ENCODE measurements at regions not wholly inside any gene's neighbourhood (a gene's known extent, or its start where the extent isn't known, plus 50 kb on each side); places are given as distances from the start of the nearest gene placed in this dataset.

- no peak for DNase-seq
Observed at GRCh38 chr11:33615751-33616150, 84.9 kb downstream of the C11orf91 start.

GRCh38 chr11:33613404-33613803 is 87.2 kb downstream of the C11orf91 start:
- no peak for DNase-seq

- no peak for DNase-seq
Observed at GRCh38 chr11:33610903-33611302, 89.7 kb downstream of the C11orf91 start.

DNA sequence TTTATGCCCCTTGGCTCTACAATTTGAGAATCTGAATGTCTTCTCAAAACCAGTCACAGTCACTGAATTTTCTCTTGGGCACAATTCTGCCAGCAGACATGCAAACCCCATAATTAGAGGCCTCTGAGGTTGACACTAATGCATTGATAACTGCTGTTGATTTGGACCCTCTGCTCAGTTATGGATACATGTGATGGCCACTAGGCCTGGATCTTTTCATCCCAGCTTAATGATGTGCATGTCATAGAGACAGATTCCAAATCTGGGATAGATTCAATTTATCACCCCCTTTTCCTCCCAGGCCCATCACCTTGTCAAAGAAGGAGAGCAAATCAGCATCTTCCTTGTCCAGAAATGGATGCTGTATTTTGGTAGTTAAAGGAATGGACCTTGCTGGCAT is 92.2 kb downstream of the C11orf91 start:
- DNase-seq, result no peak

DNA sequence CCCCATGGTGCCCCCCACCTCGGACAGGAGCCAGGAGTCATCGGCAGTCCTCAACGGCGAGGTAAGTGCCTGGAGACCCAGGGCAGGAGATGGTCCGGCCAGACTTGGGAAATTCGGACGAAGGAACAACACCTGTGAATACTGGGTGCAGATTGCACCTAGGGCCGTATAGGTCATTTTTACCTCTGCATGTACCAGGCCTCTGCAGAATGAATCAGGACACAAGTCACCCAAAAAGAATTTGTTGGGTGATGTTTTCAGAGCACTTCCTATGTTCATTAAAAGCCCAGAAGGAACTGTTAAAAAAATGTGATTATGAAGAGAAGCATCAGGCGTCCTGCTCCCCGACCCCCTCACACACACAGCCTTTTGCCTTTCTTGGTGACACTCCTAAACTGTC is 93.9 kb downstream of the C11orf91 start:
- no peak for DNase-seq

DNA sequence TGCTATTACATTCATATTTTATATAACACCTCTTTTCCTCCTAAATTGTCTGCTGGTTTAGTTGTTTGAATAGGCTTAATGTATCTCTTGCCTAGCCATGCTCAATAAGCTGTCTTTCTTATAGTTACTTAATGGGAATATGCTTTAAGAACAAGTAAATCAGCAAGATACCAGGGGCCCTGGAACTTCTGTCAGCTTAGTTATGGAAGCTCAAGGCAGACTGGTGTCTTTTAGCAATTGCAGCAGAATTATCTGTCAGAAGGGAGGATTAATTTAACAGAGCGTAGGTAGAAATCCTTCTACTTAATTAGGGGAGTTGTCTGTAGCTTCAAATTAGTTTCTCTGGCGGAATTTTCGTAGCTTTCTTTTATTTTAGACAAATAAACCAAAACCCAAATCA is 94.9 kb downstream of the C11orf91 start:
- DNase-seq, result no peak

- no peak for DNase-seq
Observed at GRCh38 chr11:33598426-33599069, 102.1 kb downstream of the C11orf91 start.

- DNase-seq, result no peak
Observed at GRCh38 chr11:33594188-33594587, 106.4 kb downstream of the C11orf91 start.

DNA sequence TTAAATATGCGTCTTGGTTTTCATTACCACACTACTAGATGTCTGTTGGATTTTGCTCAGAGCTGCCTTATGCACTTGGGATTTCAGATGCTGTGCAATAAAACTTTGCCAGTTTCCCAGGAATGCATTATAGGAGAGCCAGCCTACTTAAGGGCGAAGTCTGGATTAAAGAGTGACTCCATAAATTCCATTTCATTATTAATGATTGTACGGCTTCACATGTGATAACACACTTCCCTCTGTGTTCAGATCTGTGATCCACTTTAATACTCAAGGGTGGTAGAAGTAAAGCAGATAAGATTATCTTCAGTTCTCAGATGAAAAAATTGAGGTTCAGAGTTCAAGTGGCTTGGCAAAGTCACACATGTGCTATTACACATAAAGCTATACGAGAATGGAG is 110.2 kb downstream of the C11orf91 start:
- DNase-seq, result no peak

DNA sequence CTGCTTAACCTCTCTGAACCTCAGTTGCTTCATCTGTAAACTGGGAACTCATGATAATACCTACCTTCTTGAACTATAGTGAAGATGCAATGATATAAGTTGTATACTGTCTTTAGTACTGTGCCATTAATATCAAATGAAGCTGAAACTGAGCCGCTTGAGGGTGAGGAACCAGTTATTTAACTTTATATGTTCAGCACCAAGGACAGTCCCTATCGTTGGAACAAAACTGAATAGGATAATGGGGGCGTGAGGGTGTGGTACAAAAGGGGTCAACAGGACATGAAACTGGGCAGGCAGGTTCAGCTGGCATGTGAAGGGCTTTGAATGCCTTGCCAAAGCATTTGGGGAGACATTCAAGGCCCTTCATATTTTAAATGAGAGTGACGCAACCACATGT is 112.6 kb downstream of the C11orf91 start:
- no peak for DNase-seq

DNA sequence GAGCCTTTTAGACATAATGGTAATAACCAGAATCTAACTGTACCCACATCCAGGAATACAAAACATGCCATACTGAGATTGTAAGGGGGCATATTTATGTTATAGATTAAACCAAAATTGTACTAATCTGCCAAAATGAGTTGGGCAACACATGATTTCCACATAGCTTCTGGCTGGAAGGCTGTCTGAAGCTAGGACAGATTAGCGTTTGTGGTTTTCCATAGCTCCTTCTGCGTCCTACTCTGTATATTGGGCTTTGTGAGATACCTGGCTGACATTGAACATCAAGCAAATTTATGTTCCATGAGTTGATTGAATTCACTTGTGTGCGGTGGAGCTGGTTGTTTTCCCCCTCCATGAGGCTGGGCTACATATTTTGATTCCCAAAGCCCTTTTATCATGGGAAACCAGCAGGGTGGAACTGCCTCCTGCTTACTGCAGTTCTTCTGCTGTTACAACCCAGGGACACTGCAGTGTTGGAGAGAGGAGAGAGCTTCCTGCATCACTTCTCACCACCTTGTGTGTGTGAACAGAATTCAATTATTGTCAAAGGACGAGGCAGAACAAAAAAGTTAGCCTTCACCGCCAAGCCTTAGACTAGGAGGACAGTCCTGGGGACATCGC is 114.9 kb downstream of the C11orf91 start:
- no peak for DNase-seq

- DNase-seq, result no peak
Observed at GRCh38 chr11:33582636-33583325, 117.8 kb downstream of the C11orf91 start.

- DNase-seq, result no peak
Observed at GRCh38 chr11:33579101-33579500, 121.5 kb downstream of the C11orf91 start.

- DNase-seq, result no peak
Observed at GRCh38 chr11:33577204-33577603, 123.4 kb downstream of the C11orf91 start.

GRCh38 chr11:33575311-33575710 is 125.3 kb downstream of the C11orf91 start:
- no peak for DNase-seq

DNA sequence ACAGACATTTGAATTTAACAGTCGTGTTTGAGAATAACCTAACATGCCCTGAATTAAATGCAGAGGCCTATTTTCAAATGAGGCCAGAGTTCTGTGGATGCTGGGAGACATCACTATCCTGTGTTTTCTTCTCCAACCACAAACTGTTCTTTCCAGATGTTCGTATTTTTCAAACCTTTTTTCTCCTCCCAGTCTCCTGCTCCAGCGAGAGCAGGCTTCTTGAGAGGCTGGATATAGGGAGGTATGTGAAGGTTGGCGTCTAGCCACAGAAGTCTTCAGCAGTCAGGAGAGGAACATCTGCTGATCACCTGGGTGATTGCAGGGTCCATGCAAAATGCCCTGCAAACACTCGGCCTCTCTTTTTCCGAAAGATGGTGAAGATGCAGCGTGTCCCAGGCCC is 126.3 kb downstream of the C11orf91 start:
- no peak for DNase-seq

DNA sequence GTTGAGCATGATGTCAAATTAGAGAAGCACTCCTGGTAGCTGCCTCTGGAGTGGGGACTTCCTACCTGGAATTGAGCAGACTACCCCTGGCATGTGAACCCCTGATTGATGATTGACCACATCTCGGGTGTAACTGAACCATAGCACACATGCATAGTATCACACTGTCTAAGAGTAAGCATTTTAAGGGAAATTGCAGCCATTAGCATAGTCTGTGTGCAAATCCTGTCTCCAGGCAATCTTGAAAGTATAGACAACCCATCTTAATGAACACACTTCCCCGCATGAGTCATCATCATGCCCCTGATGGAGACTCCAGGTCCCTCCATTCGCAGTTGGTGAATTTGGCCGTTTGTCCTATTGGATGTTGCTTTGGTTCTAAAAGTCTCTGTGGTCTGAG is 131.3 kb downstream of the C11orf91 start:
- no peak for DNase-seq

DNA sequence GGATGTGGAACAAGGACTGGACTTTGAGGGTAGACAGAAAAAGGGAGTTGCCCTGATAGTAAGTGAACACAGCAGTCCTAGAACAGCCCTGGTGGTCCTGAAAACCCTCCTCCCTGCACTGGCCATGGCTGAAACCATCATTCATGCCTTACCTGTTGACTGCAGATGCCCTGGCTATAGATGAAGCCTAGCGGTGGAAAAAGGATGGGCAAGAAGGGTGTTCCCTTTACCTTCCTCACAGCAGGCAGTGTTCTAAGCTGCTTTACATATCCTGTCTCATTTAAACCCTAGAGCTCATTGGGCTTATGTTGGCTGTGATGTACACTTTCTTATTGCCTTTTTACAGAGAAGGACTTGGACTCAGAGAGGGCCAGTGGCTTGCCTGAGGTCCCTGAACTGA is 133.6 kb downstream of the C11orf91 start:
- DNase-seq, result no peak

- DNase-seq, result no peak
Observed at GRCh38 chr11:33564856-33565453, 135.7 kb downstream of the C11orf91 start.

GRCh38 chr11:33560729-33561128 is 139.9 kb downstream of the C11orf91 start:
- DNase-seq, result no peak

GRCh38 chr11:33559567-33559966 is 141.1 kb downstream of the C11orf91 start:
- no peak for DNase-seq

DNA sequence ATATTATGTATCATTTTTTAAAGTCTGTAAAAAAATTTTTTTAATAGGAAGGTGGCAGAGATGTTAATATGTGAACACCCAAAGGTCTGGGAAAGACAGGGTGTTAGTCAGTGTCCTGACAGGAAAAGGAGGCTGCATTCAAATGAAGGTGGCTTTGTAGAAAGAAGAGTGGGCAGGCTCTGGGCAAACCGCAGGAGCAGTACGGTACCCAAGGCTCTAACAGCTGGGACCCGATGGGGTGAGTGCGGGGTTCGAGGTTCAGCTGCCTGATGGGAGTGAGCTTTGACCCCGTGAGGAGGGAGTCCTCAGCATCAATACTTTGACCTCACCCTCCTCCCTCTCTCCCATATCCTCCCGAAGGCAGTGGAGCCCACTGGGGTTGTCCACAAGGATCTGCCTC is 142.5 kb downstream of the C11orf91 start:
- DNase-seq, result no peak

GRCh38 chr11:33557201-33557600 is 143.4 kb downstream of the C11orf91 start:
- no peak for DNase-seq

DNA sequence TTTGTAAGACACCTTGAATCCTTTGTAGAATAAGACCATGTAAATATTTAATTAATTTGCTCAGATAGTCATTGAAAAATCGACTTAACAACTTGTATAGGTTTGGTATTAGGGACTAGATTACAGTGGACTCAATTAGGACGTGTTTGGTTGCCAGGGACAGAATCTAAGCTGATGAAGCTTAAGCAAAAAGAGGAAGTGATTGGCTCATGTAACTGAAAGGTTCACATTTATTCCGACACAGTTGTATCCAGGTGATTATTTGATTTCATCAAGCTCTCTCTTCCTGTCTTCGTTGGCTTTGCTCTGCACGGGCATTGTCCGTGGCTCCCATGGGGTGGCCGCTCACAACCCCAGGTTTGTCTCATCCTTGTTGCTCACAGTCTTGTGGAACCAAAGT is 146.4 kb downstream of the C11orf91 start:
- no peak for DNase-seq

Measured in stimulated activated CD4-positive, alpha-beta T cell treated with anti-CD3 and anti-CD28 coated beads, Interleukin-4, amount 100 ng/mL, for 4 hours (primary cell).